ENCODE measurements at regions not wholly inside any gene's neighbourhood (a gene's known extent, or its start where the extent isn't known, plus 50 kb on each side); places are given as distances from the start of the nearest gene placed in this dataset.

GRCh38 chr6:90859056-90859455, 272.2 kb upstream of the MAP3K7 start:
- no peak overlapping the region for H3K18ac ChIP-seq (ENCODE audit: insufficient read length, low read depth, low read length)
- no peak for DNase-seq
- H3K9me3 Mint-ChIP-seq = no peaks in the 10 kb centered on the region
- no peak for TF ChIP-seq CTCF (conservative IDR thresholded peaks at IDR 0.05)
- no peak overlapping the region for H3K4me2 ChIP-seq (ENCODE audit: insufficient read depth, insufficient read length, low read length)
- H3K36me3 Mint-ChIP-seq (ENCODE audit: insufficient read depth in 1 of 3, low read depth in 3 of 3) = no peaks in the 10 kb centered on the region
- no peaks in the 10 kb centered on the region for H3K27me3 ChIP-seq (ENCODE audit: insufficient read depth, low read length)
- no CpG with 5 or more reads among the region's 7 CpGs for WGBS (ENCODE audit: extremely low coverage, insufficient read length, low lambda C conversion rate)
- H3K27ac ChIP-seq (ENCODE audit: insufficient read length, low read depth, low read length) = no peak overlapping the region
- H2AK5ac ChIP-seq (ENCODE audit: insufficient read length, low read length) = no peak overlapping the region
- peaks cover 2% of the 10 kb centered on the region; the same call in 1 of the 2 replicates for H3K27me3 Mint-ChIP-seq (ENCODE audit: low read depth)
- no peak overlapping the region for H3K56ac ChIP-seq (ENCODE audit: insufficient read length, low read depth, low read length)
- no peak overlapping the region for H2BK15ac ChIP-seq (ENCODE audit: low read depth, low read length)
- no peaks in the 10 kb centered on the region for H3K9me3 ChIP-seq (ENCODE audit: control insufficient read depth, low read depth, low read length)
- no peak overlapping the region for H2BK20ac ChIP-seq (ENCODE audit: low read depth, low read length, poor library complexity, severe bottlenecking)
- H2BK120ac ChIP-seq (ENCODE audit: low read depth, low read length, poor library complexity, severe bottlenecking) = no peak overlapping the region
- no peak overlapping the region for H3K9ac ChIP-seq (ENCODE audit: extremely low read depth, insufficient read length, low read length)
- no peak overlapping the region for H2BK12ac ChIP-seq (ENCODE audit: insufficient read length, low read depth, low read length)
- H3K4me3 Mint-ChIP-seq = no peak overlapping the region
- H3T11ph ChIP-seq (ENCODE audit: low read length) = no peak overlapping the region
- H4K8ac ChIP-seq (replicated peaks; ENCODE audit: insufficient read length, low read depth, low read length) = no peak overlapping the region
- no peak overlapping the region for H2AFZ ChIP-seq (ENCODE audit: low read length)
- no peak overlapping the region for H3K4ac ChIP-seq (ENCODE audit: low read depth, low read length)
- no peaks in the 10 kb centered on the region for H3K79me2 ChIP-seq (ENCODE audit: insufficient read depth, low read length)
- no peak overlapping the region for H3K14ac ChIP-seq (ENCODE audit: insufficient read depth, low read length)
- no peak overlapping the region for H3K27ac Mint-ChIP-seq
- no peaks in the 10 kb centered on the region for H4K20me1 ChIP-seq (ENCODE audit: control insufficient read depth, insufficient read depth, insufficient read length)
- H2BK5ac ChIP-seq (ENCODE audit: insufficient read length, low read length) = no peak overlapping the region
- H3K23ac ChIP-seq (ENCODE audit: insufficient read length, low read depth, low read length) = no peak overlapping the region
- no peaks in the 10 kb centered on the region for H3K23me2 ChIP-seq (ENCODE audit: insufficient read length, low read depth, low read length, poor library complexity, severe bottlenecking)
- no peak overlapping the region for H4K91ac ChIP-seq (ENCODE audit: insufficient read length, low read depth, low read length)
- H4K5ac ChIP-seq (ENCODE audit: insufficient read length, low read depth, low read length) = no peak overlapping the region
- no peaks in the 10 kb centered on the region for H3K4me1 Mint-ChIP-seq
- no peaks in the 10 kb centered on the region for H3K4me1 ChIP-seq (ENCODE audit: insufficient read depth, low read length)
- no peaks in the 10 kb centered on the region for H3K79me1 ChIP-seq (ENCODE audit: insufficient read depth, low read depth, low read length, poor library complexity, severe bottlenecking)

All from H9 (cell line).